Liver (tissue), 8 donors: ENCODE measurements at regions not wholly inside any gene's neighbourhood (a gene's known extent, or its start where the extent isn't known, plus 50 kb on each side); places are given as distances from the start of the nearest gene placed in this dataset.

ENCODE experiments used
- DNase-seq: peaks from one replicate; pipeline ENCODE4 v3.0.0-alpha.2; 2017; ENCODE audit warnings: low spot score
- H3K27ac ChIP-seq, 2 donors: one replicate each; pipeline ENCODE4 v1.7.0; 2013; ENCODE audit warnings: inconsistent platforms in 2 of 2, low read length in 2 of 2, control low read depth in 1 of 2, low read depth in 1 of 2, mild to moderate bottlenecking in 1 of 2
- H3K27me3 ChIP-seq, 4 donors: one replicate each; pipeline versions ENCODE4 v1.6.1 to v1.7.0; 2013; ENCODE audit warnings: low read length in 3 of 4, inconsistent platforms in 1 of 4, mild to moderate bottlenecking in 1 of 4, moderate library complexity in 1 of 4; ENCODE audit not compliant: control insufficient read depth in 4 of 4, insufficient read depth in 4 of 4
- H3K36me3 ChIP-seq, 4 donors: one replicate each; pipeline versions ENCODE4 v1.6.1 to v1.7.0; 2013; ENCODE audit warnings: low read length in 3 of 4, mild to moderate bottlenecking in 3 of 4, low read depth in 1 of 4, moderate library complexity in 1 of 4; ENCODE audit not compliant: control insufficient read depth in 4 of 4, insufficient read depth in 3 of 4
- H3K4me1 ChIP-seq, 4 donors: one replicate each; pipeline versions ENCODE4 v1.6.1 to v1.7.0; 2013; ENCODE audit warnings: low read length in 3 of 4, mild to moderate bottlenecking in 3 of 4, moderate library complexity in 1 of 4; ENCODE audit not compliant: control insufficient read depth in 4 of 4, insufficient read depth in 4 of 4
- H3K4me3 ChIP-seq, 3 donors: one replicate each; pipeline versions ENCODE4 v1.6.1 to v1.7.0; 2013; ENCODE audit warnings: low read length in 3 of 3, control low read depth in 1 of 3, low read depth in 1 of 3, mild to moderate bottlenecking in 1 of 3
- H3K9ac ChIP-seq, 2 donors: one replicate each; pipeline ENCODE4 v1.7.0; 2013; ENCODE audit warnings: low read length in 2 of 2, mild to moderate bottlenecking in 2 of 2, moderate library complexity in 2 of 2, control low read depth in 1 of 2, low read depth in 1 of 2
- H3K9me3 ChIP-seq, 4 donors: one replicate each; pipeline versions ENCODE4 v1.6.1 to v1.7.0; 2013; ENCODE audit warnings: low read length in 3 of 4; ENCODE audit not compliant: control insufficient read depth in 4 of 4
- CTCF ChIP-seq: fragments of 150-350 bp; IDR thresholded peaks from 2 replicates; pipeline ENCODE4 v1.5.1; 2017; ENCODE audit warnings: improper control_type of control experiment, low read depth, low read length; ENCODE audit not compliant: missing input control
- EGR1 ChIP-seq, 2 donors: IDR thresholded peaks; 2 replicates each; pipeline ENCODE4 v1.6.1; 2016 to 2018; ENCODE audit warnings: antibody characterized with exemption in 2 of 2, low read depth in 2 of 2
- FOXA1 ChIP-seq: IDR thresholded peaks from 2 replicates; pipeline ENCODE4 v1.6.1; 2016; ENCODE audit warnings: antibody characterized with exemption
- FOXA2 ChIP-seq: IDR thresholded peaks from 2 replicates; pipeline ENCODE4 v1.6.1; 2016; ENCODE audit warnings: antibody characterized with exemption
- HNF4A ChIP-seq, 2 donors: conservative IDR thresholded peaks; 2 replicates each; pipeline ENCODE4 v1.6.1; 2016; ENCODE audit warnings: antibody characterized with exemption in 2 of 2, mild to moderate bottlenecking in 2 of 2
- HNF4G ChIP-seq: IDR thresholded peaks from 2 replicates; pipeline ENCODE4 v1.6.1; 2016; ENCODE audit warnings: antibody characterized with exemption
- JUND ChIP-seq, 2 donors: IDR thresholded peaks; 2 replicates each; pipeline ENCODE4 v1.6.1; 2016; ENCODE audit warnings: antibody characterized with exemption in 2 of 2
- MAX ChIP-seq: IDR thresholded peaks from 2 replicates; pipeline ENCODE4 v1.6.1; 2016; ENCODE audit warnings: antibody characterized with exemption
- RXRA ChIP-seq, 2 donors: IDR thresholded peaks; 2 replicates each; pipeline ENCODE4 v1.6.1; 2017 to 2018; ENCODE audit warnings: antibody characterized with exemption in 2 of 2, mild to moderate bottlenecking in 1 of 2
- SP1 ChIP-seq: IDR thresholded peaks from 2 replicates; pipeline ENCODE4 v1.6.1; 2018; ENCODE audit warnings: antibody characterized with exemption, mild to moderate bottlenecking
- TAF1 ChIP-seq: conservative IDR thresholded peaks from 2 replicates; pipeline ENCODE4 v1.6.1; 2016; ENCODE audit warnings: antibody characterized with exemption, mild to moderate bottlenecking
- ZBTB33 ChIP-seq: IDR thresholded peaks from 2 replicates; pipeline ENCODE4 v1.6.1; 2016; ENCODE audit warnings: antibody characterized with exemption
- WGBS: extraction: QIAGEN DNeasy Blood & Tissue Kit; methylation state at CpG from one replicate; pipeline ENCODE4 v1.1.7; 2013; 5-methylcytosine and 5-hydroxymethylcytosine counted together
- donor health status: healthy.
- donor health status: healthy.
- donor health status: healthy.
- donor health status: healthy.
- donor health status: healthy.

GRCh38 chr13:40442231-40442630 lies 224.2 kb downstream of the FOXO1 start:
- no peak for DNase-seq
- no peaks in the 10 kb centered on the region for H3K36me3 ChIP-seq
- H3K9me3 ChIP-seq = no peaks in the 10 kb centered on the region
- 94% methylated on average over 5 of the region's 5 CpGs for WGBS
- no peak overlapping the region for H3K9ac ChIP-seq
- H3K4me1 ChIP-seq = peaks cover 16 to 44% (median 36%) of the 10 kb centered on the region in 4 donors
- TF ChIP-seq HNF4A (conservative IDR thresholded peaks at IDR 0.05) = no peak
- TF ChIP-seq CTCF = no peak
- TF ChIP-seq MAX = no peak
- TF ChIP-seq HNF4G = no peak
- TF ChIP-seq FOXA1 = no peak
- TF ChIP-seq EGR1 (IDR thresholded peaks at IDR 0.05; ENCODE audit: low read depth in 2 of 2) = no peak
- TF ChIP-seq FOXA2 = no peak
- H3K27ac ChIP-seq = no peak overlapping the region
- H3K27me3 ChIP-seq = no peaks in the 10 kb centered on the region
- no peak overlapping the region for H3K4me3 ChIP-seq

GRCh38 chr13:40442826-40443225 lies 223.6 kb downstream of the FOXO1 start:
- no peaks in the 10 kb centered on the region for H3K27me3 ChIP-seq
- WGBS = 73% methylated on average over 6 of the region's 6 CpGs
- TF ChIP-seq EGR1 (IDR thresholded peaks at IDR 0.05; ENCODE audit: low read depth in 2 of 2) = no peak
- no peak for TF ChIP-seq FOXA2
- peaks cover 16 to 44% (median 36%) of the 10 kb centered on the region in 4 donors for H3K4me1 ChIP-seq
- no peaks in the 10 kb centered on the region for H3K9me3 ChIP-seq
- H3K9ac ChIP-seq = no peak overlapping the region
- H3K27ac ChIP-seq = no peak overlapping the region
- DNase-seq = no peak
- no peak overlapping the region for H3K4me3 ChIP-seq
- H3K36me3 ChIP-seq = no peaks in the 10 kb centered on the region

GRCh38 chr13:40444241-40444640 lies 222.2 kb downstream of the FOXO1 start:
- Histone ChIP-seq H3K9ac (no peak overlapping the region), H3K4me3 (no peak overlapping the region), H3K4me1 (peaks cover 16 to 31% (median 30%) of the 10 kb centered on the region in 4 donors), H3K27ac (no peak overlapping the region), H3K9me3 (no peaks in the 10 kb centered on the region), H3K36me3 (no peaks in the 10 kb centered on the region), H3K27me3 (no peaks in the 10 kb centered on the region)
- TF ChIP-seq MAX (no peak), HNF4G (no peak), RXRA (IDR thresholded peaks at IDR 0.05) (no peak), ZBTB33 (no peak)
- WGBS = 92% methylated on average over 3 of the region's 3 CpGs
- DNase-seq = no peak

GRCh38 chr13:40445557-40445990 lies 220.9 kb downstream of the FOXO1 start:
- H3K4me3 ChIP-seq = no peak overlapping the region
- no peak overlapping the region for H3K27ac ChIP-seq
- no peaks in the 10 kb centered on the region for H3K36me3 ChIP-seq
- H3K27me3 ChIP-seq = no peaks in the 10 kb centered on the region
- TF ChIP-seq HNF4A (conservative IDR thresholded peaks at IDR 0.05) (no peak), CTCF (no peak), TAF1 (no peak), SP1 (no peak), ZBTB33 (no peak), JUND (IDR thresholded peaks at IDR 0.05) (no peak)
- WGBS = 84% methylated on average over 11 of the region's 11 CpGs
- no peak for DNase-seq
- H3K4me1 ChIP-seq = peaks cover 3 to 19% (median 17%) of the 10 kb centered on the region in 4 donors
- no peaks in the 10 kb centered on the region for H3K9me3 ChIP-seq
- H3K9ac ChIP-seq = no peak overlapping the region
